ENCODE measurements at regions not wholly inside any gene's neighbourhood (a gene's known extent, or its start where the extent isn't known, plus 50 kb on each side); places are given as distances from the start of the nearest gene placed in this dataset.

DNA sequence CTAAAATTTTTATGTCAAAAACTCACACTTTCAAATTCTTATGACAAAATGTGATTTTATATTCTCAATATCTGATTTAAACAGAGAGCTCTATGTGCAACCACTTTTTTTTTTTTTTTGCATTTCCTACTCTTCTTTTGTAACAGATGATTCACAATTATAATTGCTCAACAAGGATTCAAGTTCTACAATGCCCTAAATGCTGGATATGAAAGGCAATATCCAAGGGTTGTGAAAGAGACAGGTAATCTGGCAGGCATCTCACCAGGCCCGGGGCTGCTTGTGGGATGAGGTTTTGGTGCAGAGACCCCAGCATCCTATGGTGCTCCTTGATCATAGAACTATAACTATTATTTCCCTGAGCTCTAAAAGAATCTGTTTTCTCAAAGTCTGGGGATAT is 363.6 kb upstream of the NBEA start:
- H3K4me2 ChIP-seq (ENCODE audit: low read length) = no peak overlapping the region
- ATAC-seq = no peak

DNA sequence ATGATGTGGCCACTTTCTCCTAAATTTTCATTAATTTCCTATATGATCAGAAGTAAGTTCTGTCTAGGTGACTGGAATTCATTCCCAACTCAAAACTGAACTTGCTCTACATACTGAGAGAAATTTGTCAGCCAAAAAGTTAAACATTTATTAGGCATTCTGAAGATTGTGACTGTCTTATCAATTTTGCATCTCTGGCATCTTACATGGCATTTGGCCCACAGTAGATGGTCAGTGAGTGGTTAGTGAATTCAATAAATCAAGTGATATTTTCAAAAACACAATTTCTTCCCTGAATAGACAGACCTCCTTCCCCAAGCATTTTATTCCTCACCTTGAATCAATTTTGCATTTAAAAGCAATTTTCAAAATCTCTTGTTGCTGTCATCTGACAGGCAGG is 363.2 kb upstream of the NBEA start:
- intact Hi-C loops (cut with micrococcal nuclease) = no loop called here
- TF ChIP-seq ZFX (IDR thresholded peaks at IDR 0.05) = no peak
- no peak for TF ChIP-seq CBX3 (IDR thresholded peaks at IDR 0.05; ENCODE audit: low read depth)
- no peak for TF ChIP-seq SRF (IDR thresholded peaks at IDR 0.05; ENCODE audit: low read depth)
- no peak for TF ChIP-seq ZNF274 (IDR thresholded peaks at IDR 0.05; ENCODE audit: low read depth, low read length)
- TF ChIP-seq, protein P1, sequence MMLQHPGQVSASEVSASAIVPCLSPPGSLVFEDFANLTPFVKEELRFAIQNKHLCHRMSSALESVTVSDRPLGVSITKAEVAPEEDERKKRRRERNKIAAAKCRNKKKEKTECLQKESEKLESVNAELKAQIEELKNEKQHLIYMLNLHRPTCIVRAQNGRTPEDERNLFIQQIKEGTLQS (IDR thresholded peaks at IDR 0.05) = no peak
- TF ChIP-seq SIN3A (IDR thresholded peaks at IDR 0.05; ENCODE audit: low read depth) = no peak
- no peak for TF ChIP-seq CEBPB (IDR thresholded peaks at IDR 0.05; ENCODE audit: low read depth)
- TF ChIP-seq POLR2AphosphoS5 (IDR thresholded peaks at IDR 0.05; ENCODE audit: low read depth, low read length) = no peak
- TF ChIP-seq, protein P2, sequence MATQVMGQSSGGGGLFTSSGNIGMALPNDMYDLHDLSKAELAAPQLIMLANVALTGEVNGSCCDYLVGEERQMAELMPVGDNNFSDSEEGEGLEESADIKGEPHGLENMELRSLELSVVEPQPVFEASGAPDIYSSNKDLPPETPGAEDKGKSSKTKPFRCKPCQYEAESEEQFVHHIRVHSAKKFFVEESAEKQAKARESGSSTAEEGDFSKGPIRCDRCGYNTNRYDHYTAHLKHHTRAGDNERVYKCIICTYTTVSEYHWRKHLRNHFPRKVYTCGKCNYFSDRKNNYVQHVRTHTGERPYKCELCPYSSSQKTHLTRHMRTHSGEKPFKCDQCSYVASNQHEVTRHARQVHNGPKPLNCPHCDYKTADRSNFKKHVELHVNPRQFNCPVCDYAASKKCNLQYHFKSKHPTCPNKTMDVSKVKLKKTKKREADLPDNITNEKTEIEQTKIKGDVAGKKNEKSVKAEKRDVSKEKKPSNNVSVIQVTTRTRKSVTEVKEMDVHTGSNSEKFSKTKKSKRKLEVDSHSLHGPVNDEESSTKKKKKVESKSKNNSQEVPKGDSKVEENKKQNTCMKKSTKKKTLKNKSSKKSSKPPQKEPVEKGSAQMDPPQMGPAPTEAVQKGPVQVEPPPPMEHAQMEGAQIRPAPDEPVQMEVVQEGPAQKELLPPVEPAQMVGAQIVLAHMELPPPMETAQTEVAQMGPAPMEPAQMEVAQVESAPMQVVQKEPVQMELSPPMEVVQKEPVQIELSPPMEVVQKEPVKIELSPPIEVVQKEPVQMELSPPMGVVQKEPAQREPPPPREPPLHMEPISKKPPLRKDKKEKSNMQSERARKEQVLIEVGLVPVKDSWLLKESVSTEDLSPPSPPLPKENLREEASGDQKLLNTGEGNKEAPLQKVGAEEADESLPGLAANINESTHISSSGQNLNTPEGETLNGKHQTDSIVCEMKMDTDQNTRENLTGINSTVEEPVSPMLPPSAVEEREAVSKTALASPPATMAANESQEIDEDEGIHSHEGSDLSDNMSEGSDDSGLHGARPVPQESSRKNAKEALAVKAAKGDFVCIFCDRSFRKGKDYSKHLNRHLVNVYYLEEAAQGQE (IDR thresholded peaks at IDR 0.05; ENCODE audit: low read depth) = no peak
- TF ChIP-seq EZH2phosphoT487 (IDR thresholded peaks at IDR 0.05; ENCODE audit: borderline replicate concordance) = no peak
- TF ChIP-seq TCF7L2 (IDR thresholded peaks at IDR 0.05; ENCODE audit: borderline replicate concordance, extremely low read depth, insufficient read depth, insufficient read length) = no peak
- no peak for TF ChIP-seq EGR1 (IDR thresholded peaks at IDR 0.05; ENCODE audit: low read depth)
- no peak for TF ChIP-seq YY1 (IDR thresholded peaks at IDR 0.05; ENCODE audit: extremely low read depth, insufficient replicate concordance, low read depth, low read length)
- no peak for TF ChIP-seq JUND (IDR thresholded peaks at IDR 0.05)
- Histone ChIP-seq H2AFZ (ENCODE audit: low read depth, low read length, poor library complexity, severe bottlenecking) (no peak overlapping the region), H3K36me3 (ENCODE audit: control insufficient read depth in 1 of 2, insufficient read depth in 2 of 2, low read length in 2 of 2) (no peaks in the 10 kb centered on the region), H3K9me2 (ENCODE audit: insufficient read depth) (no peaks in the 10 kb centered on the region), H3K9ac (ENCODE audit: low read length) (no peak overlapping the region), H3K4me3 (replicated peaks in 1 of 2; ENCODE audit: low read depth in 1 of 2, low read length in 2 of 2) (no peak overlapping the region), H3K4me1 (ENCODE audit: control insufficient read depth in 1 of 2, insufficient read depth in 2 of 2, low read length in 2 of 2) (no peaks in the 10 kb centered on the region), H3K4me2 (ENCODE audit: low read length) (no peak overlapping the region), H3K79me2 (ENCODE audit: insufficient read depth, low read length) (no peaks in the 10 kb centered on the region), H4K20me1 (ENCODE audit: insufficient read depth) (no peaks in the 10 kb centered on the region), H3K27me3 (ENCODE audit: insufficient read depth, low read length) (no peaks in the 10 kb centered on the region), H3K9me3 (ENCODE audit: control insufficient read depth in 1 of 2, insufficient read depth in 1 of 2, low read depth in 1 of 2, low read length in 2 of 2) (no peaks in the 10 kb centered on the region), H3K27ac (ENCODE audit: low read depth, low read length) (no peak overlapping the region)
- DNase-seq (ENCODE audit: low read depth, low spot score) (no peak), ATAC-seq (no peak)
- ChIA-PET POLR2A (no interaction called here), CTCF (no interaction called here), RAD21 (ENCODE audit: low non-redundant PET in 1 of 2, low total read pairs in 2 of 2, uncharacterized antibody in 2 of 2, unreplicated experiment in 2 of 2) (no interaction called here)
- BruUV-seq (replicated peaks) = no TSS peak

More for the DNA sequence above, 363.6 kb upstream of the NBEA start:
- no peaks in the 10 kb centered on the region for H3K27me3 ChIP-seq (ENCODE audit: insufficient read depth, low read length)
- no peaks in the 10 kb centered on the region for H3K79me2 ChIP-seq (ENCODE audit: insufficient read depth, low read length)
- H3K27ac ChIP-seq (ENCODE audit: low read depth, low read length) = no peak overlapping the region
- no peak overlapping the region for H2AFZ ChIP-seq (ENCODE audit: low read depth, low read length, poor library complexity, severe bottlenecking)
- intact Hi-C loops (cut with micrococcal nuclease) = no loop called here
- ChIA-PET CTCF (no interaction called here), POLR2A (no interaction called here), RAD21 (ENCODE audit: low non-redundant PET in 1 of 2, low total read pairs in 2 of 2, uncharacterized antibody in 2 of 2, unreplicated experiment in 2 of 2) (no interaction called here)
- H3K9me3 ChIP-seq (ENCODE audit: control insufficient read depth in 1 of 2, insufficient read depth in 1 of 2, low read depth in 1 of 2, low read length in 2 of 2) = no peaks in the 10 kb centered on the region
- H4K20me1 ChIP-seq (ENCODE audit: insufficient read depth) = no peaks in the 10 kb centered on the region
- H3K4me1 ChIP-seq (ENCODE audit: control insufficient read depth in 1 of 2, insufficient read depth in 2 of 2, low read length in 2 of 2) = no peaks in the 10 kb centered on the region
- DNase-seq (ENCODE audit: low read depth, low spot score) = no peak
- no peaks in the 10 kb centered on the region for H3K36me3 ChIP-seq (ENCODE audit: control insufficient read depth in 1 of 2, insufficient read depth in 2 of 2, low read length in 2 of 2)
- H3K9me2 ChIP-seq (ENCODE audit: insufficient read depth) = no peaks in the 10 kb centered on the region
- no peak overlapping the region for H3K4me3 ChIP-seq (replicated peaks in 1 of 2; ENCODE audit: low read depth in 1 of 2, low read length in 2 of 2)
- no TSS peak for BruUV-seq (replicated peaks)
- no peak overlapping the region for H3K9ac ChIP-seq (ENCODE audit: low read length)
- TF ChIP-seq ZNF274 (IDR thresholded peaks at IDR 0.05; ENCODE audit: low read depth, low read length) (no peak), RAD21 (IDR thresholded peaks at IDR 0.05; ENCODE audit: low read depth) (no peak), POLR2A (IDR thresholded peaks at IDR 0.05; ENCODE audit: borderline replicate concordance, extremely low read depth, insufficient read depth, insufficient read length) (no peak), EZH2 (IDR thresholded peaks at IDR 0.05) (no peak)
- TF ChIP-seq, protein P3, sequence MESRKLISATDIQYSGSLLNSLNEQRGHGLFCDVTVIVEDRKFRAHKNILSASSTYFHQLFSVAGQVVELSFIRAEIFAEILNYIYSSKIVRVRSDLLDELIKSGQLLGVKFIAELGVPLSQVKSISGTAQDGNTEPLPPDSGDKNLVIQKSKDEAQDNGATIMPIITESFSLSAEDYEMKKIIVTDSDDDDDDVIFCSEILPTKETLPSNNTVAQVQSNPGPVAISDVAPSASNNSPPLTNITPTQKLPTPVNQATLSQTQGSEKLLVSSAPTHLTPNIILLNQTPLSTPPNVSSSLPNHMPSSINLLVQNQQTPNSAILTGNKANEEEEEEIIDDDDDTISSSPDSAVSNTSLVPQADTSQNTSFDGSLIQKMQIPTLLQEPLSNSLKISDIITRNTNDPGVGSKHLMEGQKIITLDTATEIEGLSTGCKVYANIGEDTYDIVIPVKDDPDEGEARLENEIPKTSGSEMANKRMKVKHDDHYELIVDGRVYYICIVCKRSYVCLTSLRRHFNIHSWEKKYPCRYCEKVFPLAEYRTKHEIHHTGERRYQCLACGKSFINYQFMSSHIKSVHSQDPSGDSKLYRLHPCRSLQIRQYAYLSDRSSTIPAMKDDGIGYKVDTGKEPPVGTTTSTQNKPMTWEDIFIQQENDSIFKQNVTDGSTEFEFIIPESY (IDR thresholded peaks at IDR 0.05; ENCODE audit: extremely low read depth, insufficient replicate concordance, low read length) = no peak
